ENCODE measurements at regions not wholly inside any gene's neighbourhood (a gene's known extent, or its start where the extent isn't known, plus 50 kb on each side); places are given as distances from the start of the nearest gene placed in this dataset.

DNA sequence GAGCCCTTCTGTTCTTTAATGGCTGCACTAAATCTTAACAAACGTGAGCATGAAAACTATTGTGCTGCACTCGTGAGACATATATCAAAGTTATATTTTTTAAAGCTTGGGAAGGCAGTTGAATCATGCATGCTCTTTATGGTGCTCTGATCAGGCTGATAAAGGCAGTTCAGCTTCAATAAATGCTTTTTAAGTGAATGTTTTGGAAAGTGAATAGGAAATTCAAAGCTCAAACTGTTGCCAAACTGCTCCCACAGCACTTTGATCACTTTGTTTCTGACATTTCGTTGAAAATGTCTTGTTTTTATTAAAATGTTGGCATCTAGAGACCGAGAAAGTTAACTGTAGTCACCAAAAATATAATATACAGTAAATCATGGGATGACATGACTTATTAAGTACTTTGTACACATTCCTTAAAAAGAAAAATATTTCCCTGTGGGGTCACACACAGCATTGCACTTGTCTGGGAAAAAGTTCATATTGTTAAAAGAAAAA is 625.7 kb upstream of the PCDH9 start:
- TF ChIP-seq HDAC2 (IDR thresholded peaks at IDR 0.05): no peak
- TF ChIP-seq PHF8 (IDR thresholded peaks at IDR 0.05; ENCODE audit: borderline replicate concordance, low read depth): no peak
- TF ChIP-seq, protein P1, sequence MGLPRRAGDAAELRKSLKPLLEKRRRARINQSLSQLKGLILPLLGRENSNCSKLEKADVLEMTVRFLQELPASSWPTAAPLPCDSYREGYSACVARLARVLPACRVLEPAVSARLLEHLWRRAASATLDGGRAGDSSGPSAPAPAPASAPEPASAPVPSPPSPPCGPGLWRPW (IDR thresholded peaks at IDR 0.05): no peak
